Heart left ventricle (tissue), 13 donors: ENCODE measurements at regions not wholly inside any gene's neighbourhood (a gene's known extent, or its start where the extent isn't known, plus 50 kb on each side); places are given as distances from the start of the nearest gene placed in this dataset.

Experiments used
- CTCF ChIP-seq, 12 donors: fragments of 200-600 bp; sonication (generic) in 4 of 12; IDR thresholded peaks; one replicate each; pipeline versions ENCODE4 v1.5.0 to v1.8.0; 2018 to 2022; ENCODE audit warnings: antibody characterized with exemption in 12 of 12, mild to moderate bottlenecking in 5 of 12
- POLR2A ChIP-seq, 2 donors: fragments of 450-650 bp; IDR thresholded peaks; one replicate each; pipeline ENCODE4 v1.6.1; 2017; ENCODE audit warnings: antibody characterized with exemption in 2 of 2, mild to moderate bottlenecking in 2 of 2, moderate library complexity in 2 of 2
- donor health status: ischemic (EF 13 %, LVEDD 7.1; RV severe dilation, severe dysfunction).
- donor health status: DM: no; HTN: yes; CAD: no.
- donor health status: DM: no; HTN: no; CAD: no.
- donor health status: ischemic (EF 25% LVEDD 6.9; RV normal size, moderate dysfunction).
- donor health status: ischemic (EF 25% LVEDD 5.7; RV mildly dilated, moderate dysfunction).
- donor health status: ischemic (EF 35%, LVEDD 5.7; RV mildly dilated, moderate dysfunction).
- donor health status: nonischemic (EF 11% LVEDD 7.7; RV severe dilation, severe dysfunction).
- donor health status: DM: yes; HTN: yes; CAD: no.
- donor health status: PGD.
- donor health status: ischemic (EF 29% LVEDD 5.4; RV normal size, mild dysfunction).
- donor health status: nonischemic (EF 23%, LVEDD 6.1; RV moderate dilation, normal function).

- TF ChIP-seq CTCF (IDR thresholded peaks at IDR 0.05) (no peak), POLR2A (IDR thresholded peaks at IDR 0.05) (no peak)
These were observed 348.1 kb downstream of the DDX10 start for GRCh38 chr11:109012991-109013390.
